ENCODE measurements at regions not wholly inside any gene's neighbourhood (a gene's known extent, or its start where the extent isn't known, plus 50 kb on each side); places are given as distances from the start of the nearest gene placed in this dataset.

- POLR2A ChIA-PET, result no interaction called here
- TF ChIP-seq CTCF (IDR thresholded peaks at IDR 0.05; ENCODE audit: low read depth, low read length), result no peak
- H3K27ac ChIP-seq (ENCODE audit: low read depth, low read length), result no peak overlapping the region
- no peak for DNase-seq (ENCODE audit: low read depth, low spot score)
- CTCF ChIA-PET, result no interaction called here
- no peaks in the 10 kb centered on the region for H3K9me3 ChIP-seq (ENCODE audit: control insufficient read depth, insufficient read depth, low read length)
- H3K27me3 ChIP-seq (ENCODE audit: control insufficient read depth, insufficient read depth, low read length), result no peaks in the 10 kb centered on the region
- no peak overlapping the region for H3K4me3 ChIP-seq (ENCODE audit: low read depth, low read length)
Observed at GRCh38 chr4:132026166-132026565, 1122.9 kb upstream of the PCDH10 start.

GRCh38 chr4:132026816-132027215 lies 1122.3 kb upstream of the PCDH10 start:
- no peaks in the 10 kb centered on the region for H3K27me3 ChIP-seq (ENCODE audit: control insufficient read depth, insufficient read depth, low read length)
- CTCF ChIA-PET, result no interaction called here
- POLR2A ChIA-PET, result no interaction called here
- TF ChIP-seq CTCF (IDR thresholded peaks at IDR 0.05; ENCODE audit: low read depth, low read length), result no peak
- H3K4me3 ChIP-seq (ENCODE audit: low read depth, low read length), result no peak overlapping the region
- DNase-seq (ENCODE audit: low read depth, low spot score), result no peak
- H3K9me3 ChIP-seq (ENCODE audit: control insufficient read depth, insufficient read depth, low read length), result no peaks in the 10 kb centered on the region
- no peak overlapping the region for H3K27ac ChIP-seq (ENCODE audit: low read depth, low read length)

GRCh38 chr4:132056496-132056895 lies 1092.6 kb upstream of the PCDH10 start:
- Histone ChIP-seq H3K9me3 (ENCODE audit: control insufficient read depth, insufficient read depth, low read length) (peaks cover 6% of the 10 kb centered on the region), H3K27ac (ENCODE audit: low read depth, low read length) (no peak overlapping the region), H3K4me3 (ENCODE audit: low read depth, low read length) (no peak overlapping the region), H3K27me3 (ENCODE audit: control insufficient read depth, insufficient read depth, low read length) (no peaks in the 10 kb centered on the region)
- POLR2A ChIA-PET, result interaction anchor here (0.7 kb wide), 1 partner anchor 19 kb away, joined by 3 read pairs; no protein-coding TSS in a partner anchor
- no peak for TF ChIP-seq CTCF (IDR thresholded peaks at IDR 0.05; ENCODE audit: low read depth, low read length)
- DNase-seq (ENCODE audit: low read depth, low spot score), result no peak
- CTCF ChIA-PET, result no interaction called here

- H3K27ac ChIP-seq (ENCODE audit: low read depth, low read length), result no peak overlapping the region
- POLR2A ChIA-PET, result no interaction called here
- TF ChIP-seq CTCF (IDR thresholded peaks at IDR 0.05; ENCODE audit: low read depth, low read length), result no peak
- peaks cover 14% of the 10 kb centered on the region for H3K9me3 ChIP-seq (ENCODE audit: control insufficient read depth, insufficient read depth, low read length)
- no peak overlapping the region for H3K4me3 ChIP-seq (ENCODE audit: low read depth, low read length)
- no peak for DNase-seq (ENCODE audit: low read depth, low spot score)
- CTCF ChIA-PET, result no interaction called here
- H3K27me3 ChIP-seq (ENCODE audit: control insufficient read depth, insufficient read depth, low read length), result no peaks in the 10 kb centered on the region
Observed at GRCh38 chr4:132059227-132059626, 1089.9 kb upstream of the PCDH10 start.

GRCh38 chr4:132062611-132063239 lies 1086.4 kb upstream of the PCDH10 start:
- Histone ChIP-seq H3K27ac (ENCODE audit: low read depth, low read length) (no peak overlapping the region), H3K27me3 (ENCODE audit: control insufficient read depth, insufficient read depth, low read length) (no peaks in the 10 kb centered on the region), H3K9me3 (ENCODE audit: control insufficient read depth, insufficient read depth, low read length) (peaks cover 14% of the 10 kb centered on the region), H3K4me3 (ENCODE audit: low read depth, low read length) (no peak overlapping the region)
- ChIA-PET POLR2A (no interaction called here), CTCF (interaction anchor here (0.6 to 1.4 kb wide), 2 partner anchors 13 to 236 kb away, joined by 3 to 4 read pairs; no protein-coding TSS in a partner anchor)
- no peak for TF ChIP-seq CTCF (IDR thresholded peaks at IDR 0.05; ENCODE audit: low read depth, low read length)
- DNase-seq (ENCODE audit: low read depth, low spot score), result no peak

Measured in AG04450 (cell line).